ENCODE measurements at regions not wholly inside any gene's neighbourhood (a gene's known extent, or its start where the extent isn't known, plus 50 kb on each side); places are given as distances from the start of the nearest gene placed in this dataset.

DNA sequence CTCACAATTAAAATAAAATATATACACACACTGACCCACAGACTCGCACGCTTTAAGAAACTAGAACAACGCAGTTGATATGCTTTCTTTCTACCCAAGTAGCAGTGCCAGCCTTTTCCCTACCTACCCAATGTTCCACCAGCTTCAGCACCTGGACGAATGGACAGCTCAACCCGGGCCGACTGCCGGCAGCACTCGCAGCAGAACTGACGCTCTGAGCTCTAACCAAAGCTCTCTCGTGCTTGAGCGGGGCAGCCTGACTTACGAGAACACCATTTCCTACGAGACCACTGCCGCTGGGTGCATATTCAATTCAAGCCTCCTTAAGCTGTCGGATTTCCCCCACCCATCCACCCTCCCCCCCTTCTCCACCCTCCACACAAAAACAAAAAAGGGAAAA lies 127.4 kb upstream of the DPYD start:
- Histone ChIP-seq H3K4me1 (ENCODE audit: control insufficient read depth in 2 of 2, insufficient read depth in 2 of 2, low read length in 2 of 2) (peaks cover 0 to 2% of the 10 kb centered on the region in 2 donors), H3K36me3 (ENCODE audit: control insufficient read depth in 2 of 2, insufficient read depth in 2 of 2, low read length in 2 of 2) (no peaks in the 10 kb centered on the region), H3K9ac (ENCODE audit: low read depth in 1 of 2, low read length in 2 of 2) (no peak overlapping the region), H3K27me3 (ENCODE audit: control insufficient read depth in 2 of 2, insufficient read depth in 2 of 2, low read length in 2 of 2) (peaks cover 48 to 58% of the 10 kb centered on the region in 2 donors), H3K4me3 (ENCODE audit: low read length in 2 of 2) (no peak overlapping the region), H3K27ac (ENCODE audit: low read depth in 2 of 2, low read length in 2 of 2) (no peak overlapping the region), H3K9me3 (ENCODE audit: control insufficient read depth in 2 of 2, low read length in 2 of 2) (no peaks in the 10 kb centered on the region)

DNA sequence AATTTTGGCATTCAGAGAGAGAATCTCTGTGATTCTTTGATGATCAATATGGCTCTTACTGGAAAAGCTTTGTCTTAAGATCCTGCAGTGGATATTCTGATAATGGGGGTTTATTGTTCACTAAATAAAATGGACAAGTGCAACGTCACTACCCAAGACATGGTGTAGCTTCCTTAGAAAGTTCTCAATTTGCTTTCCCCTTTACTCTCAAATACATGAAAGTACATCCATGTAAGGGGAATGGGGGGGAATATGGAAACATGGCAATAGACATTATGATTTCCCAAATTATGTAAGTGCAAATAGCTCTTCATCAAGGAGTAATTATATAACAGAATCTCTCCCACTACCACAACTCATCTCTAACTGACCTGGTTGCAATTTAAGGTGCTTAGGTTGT lies 126.3 kb upstream of the DPYD start:
- H3K9me3 ChIP-seq (ENCODE audit: control insufficient read depth in 2 of 2, low read length in 2 of 2), result no peaks in the 10 kb centered on the region

DNA sequence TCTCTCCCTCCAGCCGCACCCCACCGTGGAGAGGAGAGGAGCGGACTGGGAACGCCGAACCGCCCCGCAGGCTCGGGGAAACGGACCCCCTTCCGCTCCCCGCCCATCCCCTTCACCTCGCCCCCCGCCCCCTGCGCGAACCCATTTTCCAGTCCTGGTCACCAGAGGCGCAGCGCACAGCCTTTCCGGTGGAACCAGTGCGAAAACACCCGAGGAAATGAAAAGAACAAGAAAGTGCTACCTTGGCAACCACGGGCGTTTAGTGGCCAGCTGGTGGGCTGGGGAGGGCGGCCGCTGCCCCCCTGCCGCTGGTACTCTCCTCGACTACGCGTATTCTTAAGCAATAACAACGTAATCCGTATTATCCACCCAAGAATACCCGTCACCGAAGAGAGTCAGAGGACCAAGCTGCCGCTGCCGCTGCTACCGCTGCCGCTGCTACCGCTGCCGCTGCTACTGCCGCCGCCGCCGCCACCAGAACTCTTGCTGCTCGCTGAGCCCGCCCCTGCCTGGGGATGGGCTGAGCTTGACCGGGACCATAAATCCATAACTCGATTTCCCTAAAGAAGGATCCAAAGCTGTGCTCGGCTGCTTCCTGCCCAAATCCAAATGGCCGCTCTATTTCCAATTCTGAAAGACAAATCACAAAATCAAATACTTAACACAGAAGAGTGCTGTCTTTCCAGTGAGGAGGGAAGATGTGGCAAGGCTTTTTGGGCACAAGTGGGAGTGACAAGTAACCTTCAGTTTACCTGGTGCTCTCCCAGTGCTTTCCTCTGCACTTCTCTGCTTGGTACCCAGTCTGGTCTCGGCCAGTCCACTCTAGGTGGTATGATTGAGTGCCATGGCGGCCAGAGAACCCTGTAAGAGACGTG lies 125.2 kb upstream of the DPYD start:
- no peak overlapping the region for H3K9ac ChIP-seq (ENCODE audit: low read depth in 1 of 2, low read length in 2 of 2)
- peaks cover 39 to 53% of the 10 kb centered on the region in 2 donors for H3K27me3 ChIP-seq (ENCODE audit: control insufficient read depth in 2 of 2, insufficient read depth in 2 of 2, low read length in 2 of 2)
- H3K4me3 ChIP-seq (ENCODE audit: low read length in 2 of 2), result peak overlapping the region; percentile 31 to 36

More for the DNA sequence above, 126.3 kb upstream of the DPYD start:
- Histone ChIP-seq H3K36me3 (ENCODE audit: control insufficient read depth in 2 of 2, insufficient read depth in 2 of 2, low read length in 2 of 2) (no peaks in the 10 kb centered on the region), H3K4me3 (ENCODE audit: low read length in 2 of 2) (no peak overlapping the region), H3K27me3 (ENCODE audit: control insufficient read depth in 2 of 2, insufficient read depth in 2 of 2, low read length in 2 of 2) (peaks cover 40 to 53% of the 10 kb centered on the region in 2 donors), H3K4me1 (ENCODE audit: control insufficient read depth in 2 of 2, insufficient read depth in 2 of 2, low read length in 2 of 2) (no peaks in the 10 kb centered on the region), H3K27ac (ENCODE audit: low read depth in 2 of 2, low read length in 2 of 2) (no peak overlapping the region), H3K9ac (ENCODE audit: low read depth in 1 of 2, low read length in 2 of 2) (no peak overlapping the region)

DNA sequence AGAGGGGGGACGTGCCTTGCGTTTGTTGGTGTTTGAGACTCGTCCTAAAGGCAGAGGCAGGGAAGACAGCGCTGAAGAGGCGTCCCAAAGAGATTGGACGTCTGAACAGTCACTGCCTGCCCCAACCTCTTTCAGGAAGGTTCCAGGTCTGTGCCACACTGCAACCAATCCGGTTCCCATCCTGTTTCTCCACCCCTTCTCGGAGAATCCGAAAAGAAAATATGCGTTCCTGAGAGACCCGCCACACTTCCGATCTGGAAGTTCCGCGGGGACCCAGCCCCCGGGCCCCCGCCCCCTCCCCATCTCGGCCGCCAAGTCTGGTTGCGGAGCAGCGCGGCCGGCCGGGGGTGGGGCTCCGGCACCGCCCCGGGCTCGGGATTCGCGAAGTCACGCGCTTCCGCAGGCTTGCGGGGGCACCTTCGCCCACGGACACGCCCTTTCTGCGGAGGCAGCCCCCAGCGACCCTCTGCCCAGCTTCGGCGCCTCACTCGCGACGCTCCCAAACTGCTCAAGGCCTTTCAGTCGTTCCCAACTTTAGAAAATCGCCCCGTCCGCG lies 124.5 kb upstream of the DPYD start:
- no peak overlapping the region for H3K27ac ChIP-seq (ENCODE audit: low read depth in 2 of 2, low read length in 2 of 2)
- no peak overlapping the region for H3K9ac ChIP-seq (ENCODE audit: low read depth in 1 of 2, low read length in 2 of 2)
- peak overlapping the region in 1 of 2 donors; percentile 41 for H3K4me3 ChIP-seq (ENCODE audit: low read length in 2 of 2)
- no peaks in the 10 kb centered on the region for H3K9me3 ChIP-seq (ENCODE audit: control insufficient read depth in 2 of 2, low read length in 2 of 2)
- no peaks in the 10 kb centered on the region for H3K4me1 ChIP-seq (ENCODE audit: control insufficient read depth in 2 of 2, insufficient read depth in 2 of 2, low read length in 2 of 2)
- no peaks in the 10 kb centered on the region for H3K36me3 ChIP-seq (ENCODE audit: control insufficient read depth in 2 of 2, insufficient read depth in 2 of 2, low read length in 2 of 2)
- H3K27me3 ChIP-seq (ENCODE audit: control insufficient read depth in 2 of 2, insufficient read depth in 2 of 2, low read length in 2 of 2), result peaks cover 39 to 53% of the 10 kb centered on the region in 2 donors

More for the DNA sequence above, 125.2 kb upstream of the DPYD start:
- Histone ChIP-seq H3K9me3 (ENCODE audit: control insufficient read depth in 2 of 2, low read length in 2 of 2) (no peaks in the 10 kb centered on the region), H3K36me3 (ENCODE audit: control insufficient read depth in 2 of 2, insufficient read depth in 2 of 2, low read length in 2 of 2) (no peaks in the 10 kb centered on the region), H3K4me1 (ENCODE audit: control insufficient read depth in 2 of 2, insufficient read depth in 2 of 2, low read length in 2 of 2) (no peaks in the 10 kb centered on the region), H3K27ac (ENCODE audit: low read depth in 2 of 2, low read length in 2 of 2) (no peak overlapping the region)

DNA sequence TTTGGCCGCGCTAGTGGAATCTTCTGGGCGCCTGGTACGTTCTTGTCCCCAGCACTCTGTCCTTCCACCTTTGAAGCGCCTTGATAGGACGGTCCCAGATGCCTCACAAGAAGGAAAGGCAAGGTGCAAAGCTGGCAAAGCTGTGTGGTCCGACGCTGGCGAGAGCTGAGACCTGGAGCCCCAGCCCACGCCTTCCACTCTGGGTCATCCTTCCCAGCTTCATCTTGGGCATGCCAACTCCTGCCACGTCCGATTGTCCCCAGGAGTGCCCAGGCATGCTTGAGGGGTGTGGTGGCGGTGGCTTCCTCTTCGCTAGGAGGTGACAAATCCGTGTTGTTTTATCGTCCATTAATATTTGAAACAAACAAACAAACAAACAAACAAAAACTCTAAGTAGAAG lies 123.9 kb upstream of the DPYD start:
- Histone ChIP-seq H3K27me3 (ENCODE audit: control insufficient read depth in 2 of 2, insufficient read depth in 2 of 2, low read length in 2 of 2) (peaks cover 38 to 53% of the 10 kb centered on the region in 2 donors), H3K9ac (ENCODE audit: low read depth in 1 of 2, low read length in 2 of 2) (no peak overlapping the region), H3K4me3 (ENCODE audit: low read length in 2 of 2) (no peak overlapping the region), H3K36me3 (ENCODE audit: control insufficient read depth in 2 of 2, insufficient read depth in 2 of 2, low read length in 2 of 2) (no peaks in the 10 kb centered on the region), H3K9me3 (ENCODE audit: control insufficient read depth in 2 of 2, low read length in 2 of 2) (no peaks in the 10 kb centered on the region), H3K4me1 (ENCODE audit: control insufficient read depth in 2 of 2, insufficient read depth in 2 of 2, low read length in 2 of 2) (no peaks in the 10 kb centered on the region), H3K27ac (ENCODE audit: low read depth in 2 of 2, low read length in 2 of 2) (no peak overlapping the region)

DNA sequence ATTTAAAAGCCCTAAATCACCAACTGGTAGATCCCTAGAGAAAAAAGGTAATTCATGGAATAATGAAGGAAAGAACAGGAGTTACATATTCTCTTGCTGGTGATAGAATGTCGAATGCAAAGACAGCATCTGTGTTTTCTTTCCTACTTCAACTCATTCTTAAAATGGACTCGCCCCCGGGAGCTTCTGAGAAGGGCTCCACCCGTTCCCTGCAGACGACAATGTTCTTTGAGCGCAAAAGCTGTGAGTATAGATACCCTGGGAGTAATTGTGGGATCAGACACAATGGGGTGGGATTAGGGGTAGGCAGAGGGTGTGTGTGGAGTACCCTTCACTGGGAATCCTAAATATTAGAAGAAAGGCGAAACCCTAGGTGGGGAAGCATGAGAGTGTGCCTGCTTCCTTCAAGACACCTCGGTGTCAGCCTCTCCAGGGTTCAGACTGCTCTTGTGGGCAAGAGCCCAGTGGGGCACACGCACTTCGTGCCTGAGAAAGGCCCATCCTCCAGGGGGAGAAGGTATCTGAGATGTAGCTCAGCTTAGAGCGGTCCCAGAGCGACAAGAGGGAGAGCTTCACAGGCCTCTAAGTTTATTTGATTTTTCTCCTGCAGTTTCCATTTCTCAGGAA lies 123.3 kb upstream of the DPYD start:
- H3K27me3 ChIP-seq (ENCODE audit: control insufficient read depth in 2 of 2, insufficient read depth in 2 of 2, low read length in 2 of 2), result peaks cover 32 to 47% of the 10 kb centered on the region in 2 donors
- H3K27ac ChIP-seq (ENCODE audit: low read depth in 2 of 2, low read length in 2 of 2), result no peak overlapping the region
- no peak overlapping the region for H3K9ac ChIP-seq (ENCODE audit: low read depth in 1 of 2, low read length in 2 of 2)
- no peak overlapping the region for H3K4me3 ChIP-seq (ENCODE audit: low read length in 2 of 2)
- no peaks in the 10 kb centered on the region for H3K9me3 ChIP-seq (ENCODE audit: control insufficient read depth in 2 of 2, low read length in 2 of 2)
- H3K36me3 ChIP-seq (ENCODE audit: control insufficient read depth in 2 of 2, insufficient read depth in 2 of 2, low read length in 2 of 2), result no peaks in the 10 kb centered on the region
- H3K4me1 ChIP-seq (ENCODE audit: control insufficient read depth in 2 of 2, insufficient read depth in 2 of 2, low read length in 2 of 2), result no peaks in the 10 kb centered on the region

DNA sequence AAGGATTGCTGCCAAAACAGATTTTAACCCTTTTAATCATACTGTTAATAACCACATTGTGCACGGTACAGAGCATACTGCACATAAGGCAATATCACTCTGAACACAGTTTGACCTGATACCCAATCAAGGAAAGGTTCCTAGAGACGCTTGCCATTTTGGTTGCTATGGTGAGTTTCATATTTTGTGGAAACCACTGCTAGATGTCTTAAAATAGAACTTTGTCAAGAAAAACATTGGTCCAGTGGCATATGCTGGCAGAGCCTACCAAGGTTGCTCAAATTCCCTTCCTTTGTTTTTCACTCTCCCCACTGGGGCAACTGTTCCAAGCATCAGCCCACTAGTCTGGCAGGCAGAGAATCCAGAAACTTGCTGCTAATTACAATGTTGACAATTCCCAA lies 114.8 kb upstream of the DPYD start:
- Histone ChIP-seq H3K4me3 (ENCODE audit: low read length in 2 of 2) (no peak overlapping the region), H3K9me3 (ENCODE audit: control insufficient read depth in 2 of 2, low read length in 2 of 2) (no peaks in the 10 kb centered on the region), H3K4me1 (ENCODE audit: control insufficient read depth in 2 of 2, insufficient read depth in 2 of 2, low read length in 2 of 2) (no peaks in the 10 kb centered on the region), H3K27ac (ENCODE audit: low read depth in 2 of 2, low read length in 2 of 2) (no peak overlapping the region), H3K36me3 (ENCODE audit: control insufficient read depth in 2 of 2, insufficient read depth in 2 of 2, low read length in 2 of 2) (no peaks in the 10 kb centered on the region), H3K27me3 (ENCODE audit: control insufficient read depth in 2 of 2, insufficient read depth in 2 of 2, low read length in 2 of 2) (no peaks in the 10 kb centered on the region), H3K9ac (ENCODE audit: low read depth in 1 of 2, low read length in 2 of 2) (no peak overlapping the region)

DNA sequence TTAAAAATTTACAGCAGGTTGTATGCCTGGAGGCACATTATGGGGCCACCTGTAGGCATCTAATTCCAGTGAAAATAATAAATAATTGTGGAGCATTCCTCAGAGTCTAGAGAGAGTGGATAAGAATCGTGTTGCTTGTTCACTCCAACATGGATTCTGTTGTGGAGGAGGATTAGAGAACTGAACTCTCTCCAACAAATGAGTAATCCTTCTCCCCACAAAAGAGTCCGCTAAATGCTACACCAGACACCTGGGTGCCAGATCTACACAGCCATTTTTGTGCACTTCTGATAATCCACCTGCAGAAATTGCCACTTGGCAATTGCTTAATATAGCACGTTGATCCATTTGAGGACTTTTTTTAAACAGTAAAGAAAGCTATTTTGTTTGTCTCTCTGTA lies 113.7 kb upstream of the DPYD start:
- no peaks in the 10 kb centered on the region for H3K9me3 ChIP-seq (ENCODE audit: control insufficient read depth in 2 of 2, low read length in 2 of 2)
- H3K27me3 ChIP-seq (ENCODE audit: control insufficient read depth in 2 of 2, insufficient read depth in 2 of 2, low read length in 2 of 2), result no peaks in the 10 kb centered on the region
- H3K4me1 ChIP-seq (ENCODE audit: control insufficient read depth in 2 of 2, insufficient read depth in 2 of 2, low read length in 2 of 2), result no peaks in the 10 kb centered on the region
- no peak overlapping the region for H3K9ac ChIP-seq (ENCODE audit: low read depth in 1 of 2, low read length in 2 of 2)
- no peaks in the 10 kb centered on the region for H3K36me3 ChIP-seq (ENCODE audit: control insufficient read depth in 2 of 2, insufficient read depth in 2 of 2, low read length in 2 of 2)
- no peak overlapping the region for H3K4me3 ChIP-seq (ENCODE audit: low read length in 2 of 2)
- H3K27ac ChIP-seq (ENCODE audit: low read depth in 2 of 2, low read length in 2 of 2), result no peak overlapping the region

DNA sequence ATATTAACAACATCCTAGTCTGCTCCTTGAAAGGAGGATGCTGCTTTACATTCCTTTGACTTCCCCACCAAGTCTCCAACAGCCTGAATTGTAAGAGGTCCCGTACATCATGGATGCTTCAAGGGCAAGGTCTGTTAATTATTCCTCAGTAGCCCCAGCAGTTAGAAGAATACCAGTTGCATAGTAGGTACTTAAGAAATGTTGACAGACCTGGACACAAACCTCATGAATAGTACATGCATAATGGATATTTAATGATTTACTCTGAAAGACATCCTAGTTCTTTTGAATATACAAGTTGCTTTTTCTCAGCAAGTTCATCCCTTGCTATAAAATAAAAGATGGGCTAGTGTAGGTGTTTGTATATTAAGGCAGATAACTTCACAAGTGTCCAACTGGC lies 112.1 kb upstream of the DPYD start:
- Histone ChIP-seq H3K27me3 (ENCODE audit: control insufficient read depth in 2 of 2, insufficient read depth in 2 of 2, low read length in 2 of 2) (no peaks in the 10 kb centered on the region), H3K27ac (ENCODE audit: low read depth in 2 of 2, low read length in 2 of 2) (no peak overlapping the region), H3K9ac (ENCODE audit: low read depth in 1 of 2, low read length in 2 of 2) (no peak overlapping the region), H3K4me1 (ENCODE audit: control insufficient read depth in 2 of 2, insufficient read depth in 2 of 2, low read length in 2 of 2) (no peaks in the 10 kb centered on the region), H3K4me3 (ENCODE audit: low read length in 2 of 2) (no peak overlapping the region), H3K36me3 (ENCODE audit: control insufficient read depth in 2 of 2, insufficient read depth in 2 of 2, low read length in 2 of 2) (no peaks in the 10 kb centered on the region), H3K9me3 (ENCODE audit: control insufficient read depth in 2 of 2, low read length in 2 of 2) (no peaks in the 10 kb centered on the region)

DNA sequence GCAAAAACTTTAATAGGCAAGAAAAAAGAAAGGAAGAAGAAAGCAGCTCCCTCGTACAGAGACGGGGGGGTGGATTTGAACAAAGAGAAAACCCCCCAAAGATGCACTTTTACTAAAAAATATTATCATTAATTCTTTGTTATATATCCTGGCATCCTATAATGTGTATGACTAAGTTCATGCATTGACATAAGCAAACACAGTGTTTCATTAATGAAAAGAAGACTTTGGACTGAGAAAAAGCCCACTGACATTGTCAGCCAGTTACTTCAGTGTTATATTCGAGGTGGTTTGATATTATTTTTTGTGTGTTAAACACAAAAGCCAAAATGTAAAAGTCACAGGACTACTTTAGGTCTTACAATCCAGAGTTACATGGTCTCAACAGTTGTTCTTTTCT lies 110.1 kb upstream of the DPYD start:
- H3K27ac ChIP-seq (ENCODE audit: low read depth in 2 of 2, low read length in 2 of 2), result no peak overlapping the region
- H3K36me3 ChIP-seq (ENCODE audit: control insufficient read depth in 2 of 2, insufficient read depth in 2 of 2, low read length in 2 of 2), result no peaks in the 10 kb centered on the region
- H3K27me3 ChIP-seq (ENCODE audit: control insufficient read depth in 2 of 2, insufficient read depth in 2 of 2, low read length in 2 of 2), result no peaks in the 10 kb centered on the region
- H3K4me1 ChIP-seq (ENCODE audit: control insufficient read depth in 2 of 2, insufficient read depth in 2 of 2, low read length in 2 of 2), result no peaks in the 10 kb centered on the region
- H3K4me3 ChIP-seq (ENCODE audit: low read length in 2 of 2), result no peak overlapping the region
- no peak overlapping the region for H3K9ac ChIP-seq (ENCODE audit: low read depth in 1 of 2, low read length in 2 of 2)
- H3K9me3 ChIP-seq (ENCODE audit: control insufficient read depth in 2 of 2, low read length in 2 of 2), result no peaks in the 10 kb centered on the region
